ENCODE measurements at regions not wholly inside any gene's neighbourhood (a gene's known extent, or its start where the extent isn't known, plus 50 kb on each side); places are given as distances from the start of the nearest gene placed in this dataset.

GRCh38 chr2:155256803-155257202, 558.3 kb downstream of the KCNJ3 start:
- no peaks in the 10 kb centered on the region for H3K9me3 ChIP-seq (ENCODE audit: control insufficient read depth, low read length)
- no peak overlapping the region for H3K4me3 ChIP-seq (ENCODE audit: low read length)
- no peaks in the 10 kb centered on the region for H3K36me3 ChIP-seq (ENCODE audit: control insufficient read depth, insufficient read depth, low read length)
- H3K27me3 ChIP-seq (ENCODE audit: control insufficient read depth, insufficient read depth, low read length) = no peaks in the 10 kb centered on the region
- H3K9ac ChIP-seq (ENCODE audit: low read length) = no peak overlapping the region
- no peaks in the 10 kb centered on the region for H3K4me1 ChIP-seq (ENCODE audit: control insufficient read depth, insufficient read depth, low read length)

GRCh38 chr2:155250800-155251199, 552.3 kb downstream of the KCNJ3 start:
- H3K27me3 ChIP-seq (ENCODE audit: control insufficient read depth, insufficient read depth, low read length) = no peaks in the 10 kb centered on the region
- no peaks in the 10 kb centered on the region for H3K9me3 ChIP-seq (ENCODE audit: control insufficient read depth, low read length)
- H3K36me3 ChIP-seq (ENCODE audit: control insufficient read depth, insufficient read depth, low read length) = no peaks in the 10 kb centered on the region
- no peak overlapping the region for H3K9ac ChIP-seq (ENCODE audit: low read length)
- H3K4me3 ChIP-seq (ENCODE audit: low read length) = no peak overlapping the region
- no peaks in the 10 kb centered on the region for H3K4me1 ChIP-seq (ENCODE audit: control insufficient read depth, insufficient read depth, low read length)

- H3K4me3 ChIP-seq (ENCODE audit: low read length) = no peak overlapping the region
- no peaks in the 10 kb centered on the region for H3K36me3 ChIP-seq (ENCODE audit: control insufficient read depth, insufficient read depth, low read length)
- H3K9me3 ChIP-seq (ENCODE audit: control insufficient read depth, low read length) = no peaks in the 10 kb centered on the region
Observed at GRCh38 chr2:155240176-155240575, 541.7 kb downstream of the KCNJ3 start.

GRCh38 chr2:155235710-155236109, 537.2 kb downstream of the KCNJ3 start:
- no peaks in the 10 kb centered on the region for H3K9me3 ChIP-seq (ENCODE audit: control insufficient read depth, low read length)
- no peaks in the 10 kb centered on the region for H3K36me3 ChIP-seq (ENCODE audit: control insufficient read depth, insufficient read depth, low read length)
- H3K27me3 ChIP-seq (ENCODE audit: control insufficient read depth, insufficient read depth, low read length) = no peaks in the 10 kb centered on the region
- no peaks in the 10 kb centered on the region for H3K4me1 ChIP-seq (ENCODE audit: control insufficient read depth, insufficient read depth, low read length)
- no peak overlapping the region for H3K4me3 ChIP-seq (ENCODE audit: low read length)
- no peak overlapping the region for H3K9ac ChIP-seq (ENCODE audit: low read length)

More at GRCh38 chr2:155240176-155240575, 541.7 kb downstream of the KCNJ3 start:
- no peak overlapping the region for H3K9ac ChIP-seq (ENCODE audit: low read length)
- H3K27me3 ChIP-seq (ENCODE audit: control insufficient read depth, insufficient read depth, low read length) = no peaks in the 10 kb centered on the region
- no peaks in the 10 kb centered on the region for H3K4me1 ChIP-seq (ENCODE audit: control insufficient read depth, insufficient read depth, low read length)

GRCh38 chr2:155223781-155224406, 525.4 kb downstream of the KCNJ3 start:
- Histone ChIP-seq H3K36me3 (ENCODE audit: control insufficient read depth, insufficient read depth, low read length) (no peaks in the 10 kb centered on the region), H3K4me3 (ENCODE audit: low read length) (no peak overlapping the region), H3K9ac (ENCODE audit: low read length) (no peak overlapping the region), H3K27me3 (ENCODE audit: control insufficient read depth, insufficient read depth, low read length) (no peaks in the 10 kb centered on the region), H3K9me3 (ENCODE audit: control insufficient read depth, low read length) (no peaks in the 10 kb centered on the region), H3K4me1 (ENCODE audit: control insufficient read depth, insufficient read depth, low read length) (no peaks in the 10 kb centered on the region)

- no peak overlapping the region for H3K9ac ChIP-seq (ENCODE audit: low read length)
- no peaks in the 10 kb centered on the region for H3K4me1 ChIP-seq (ENCODE audit: control insufficient read depth, insufficient read depth, low read length)
- no peak overlapping the region for H3K4me3 ChIP-seq (ENCODE audit: low read length)
- H3K9me3 ChIP-seq (ENCODE audit: control insufficient read depth, low read length) = no peaks in the 10 kb centered on the region
- no peaks in the 10 kb centered on the region for H3K27me3 ChIP-seq (ENCODE audit: control insufficient read depth, insufficient read depth, low read length)
- no peaks in the 10 kb centered on the region for H3K36me3 ChIP-seq (ENCODE audit: control insufficient read depth, insufficient read depth, low read length)
Observed at GRCh38 chr2:155218945-155219344, 520.5 kb downstream of the KCNJ3 start.

- no peaks in the 10 kb centered on the region for H3K36me3 ChIP-seq (ENCODE audit: control insufficient read depth, insufficient read depth, low read length)
Observed at GRCh38 chr2:155218292-155218924, 519.9 kb downstream of the KCNJ3 start.

GRCh38 chr2:155215037-155215707, 516.7 kb downstream of the KCNJ3 start:
- H3K9me3 ChIP-seq (ENCODE audit: control insufficient read depth, low read length) = no peaks in the 10 kb centered on the region
- H3K27me3 ChIP-seq (ENCODE audit: control insufficient read depth, insufficient read depth, low read length) = no peaks in the 10 kb centered on the region
- no peak overlapping the region for H3K9ac ChIP-seq (ENCODE audit: low read length)
- H3K36me3 ChIP-seq (ENCODE audit: control insufficient read depth, insufficient read depth, low read length) = no peaks in the 10 kb centered on the region
- H3K4me3 ChIP-seq (ENCODE audit: low read length) = no peak overlapping the region
- H3K4me1 ChIP-seq (ENCODE audit: control insufficient read depth, insufficient read depth, low read length) = no peaks in the 10 kb centered on the region

More at GRCh38 chr2:155218292-155218924, 519.9 kb downstream of the KCNJ3 start:
- no peak overlapping the region for H3K9ac ChIP-seq (ENCODE audit: low read length)
- H3K4me3 ChIP-seq (ENCODE audit: low read length) = no peak overlapping the region
- H3K4me1 ChIP-seq (ENCODE audit: control insufficient read depth, insufficient read depth, low read length) = no peaks in the 10 kb centered on the region
- no peaks in the 10 kb centered on the region for H3K9me3 ChIP-seq (ENCODE audit: control insufficient read depth, low read length)
- H3K27me3 ChIP-seq (ENCODE audit: control insufficient read depth, insufficient read depth, low read length) = no peaks in the 10 kb centered on the region

GRCh38 chr2:155209696-155210450, 511.4 kb downstream of the KCNJ3 start:
- no peaks in the 10 kb centered on the region for H3K9me3 ChIP-seq (ENCODE audit: control insufficient read depth, low read length)
- no peaks in the 10 kb centered on the region for H3K4me1 ChIP-seq (ENCODE audit: control insufficient read depth, insufficient read depth, low read length)
- H3K36me3 ChIP-seq (ENCODE audit: control insufficient read depth, insufficient read depth, low read length) = no peaks in the 10 kb centered on the region
- H3K4me3 ChIP-seq (ENCODE audit: low read length) = no peak overlapping the region
- H3K27me3 ChIP-seq (ENCODE audit: control insufficient read depth, insufficient read depth, low read length) = no peaks in the 10 kb centered on the region
- H3K9ac ChIP-seq (ENCODE audit: low read length) = no peak overlapping the region

GRCh38 chr2:155203178-155203577, 504.7 kb downstream of the KCNJ3 start:
- Histone ChIP-seq H3K36me3 (ENCODE audit: control insufficient read depth, insufficient read depth, low read length) (no peaks in the 10 kb centered on the region), H3K9me3 (ENCODE audit: control insufficient read depth, low read length) (no peaks in the 10 kb centered on the region), H3K9ac (ENCODE audit: low read length) (no peak overlapping the region), H3K27me3 (ENCODE audit: control insufficient read depth, insufficient read depth, low read length) (no peaks in the 10 kb centered on the region), H3K4me3 (ENCODE audit: low read length) (no peak overlapping the region), H3K4me1 (ENCODE audit: control insufficient read depth, insufficient read depth, low read length) (no peaks in the 10 kb centered on the region)

GRCh38 chr2:155200753-155201152, 502.3 kb downstream of the KCNJ3 start:
- H3K27me3 ChIP-seq (ENCODE audit: control insufficient read depth, insufficient read depth, low read length) = no peaks in the 10 kb centered on the region
- no peak overlapping the region for H3K4me3 ChIP-seq (ENCODE audit: low read length)
- H3K9me3 ChIP-seq (ENCODE audit: control insufficient read depth, low read length) = no peaks in the 10 kb centered on the region
- H3K36me3 ChIP-seq (ENCODE audit: control insufficient read depth, insufficient read depth, low read length) = no peaks in the 10 kb centered on the region
- H3K9ac ChIP-seq (ENCODE audit: low read length) = no peak overlapping the region
- no peaks in the 10 kb centered on the region for H3K4me1 ChIP-seq (ENCODE audit: control insufficient read depth, insufficient read depth, low read length)

GRCh38 chr2:155190342-155190741, 491.8 kb downstream of the KCNJ3 start:
- no peaks in the 10 kb centered on the region for H3K4me1 ChIP-seq (ENCODE audit: control insufficient read depth, insufficient read depth, low read length)
- no peaks in the 10 kb centered on the region for H3K27me3 ChIP-seq (ENCODE audit: control insufficient read depth, insufficient read depth, low read length)
- no peak overlapping the region for H3K4me3 ChIP-seq (ENCODE audit: low read length)
- no peak overlapping the region for H3K9ac ChIP-seq (ENCODE audit: low read length)
- no peaks in the 10 kb centered on the region for H3K36me3 ChIP-seq (ENCODE audit: control insufficient read depth, insufficient read depth, low read length)
- no peaks in the 10 kb centered on the region for H3K9me3 ChIP-seq (ENCODE audit: control insufficient read depth, low read length)
